Gastroesophageal sphincter (tissue), 4 donors: ENCODE measurements at regions not wholly inside any gene's neighbourhood (a gene's known extent, or its start where the extent isn't known, plus 50 kb on each side); places are given as distances from the start of the nearest gene placed in this dataset.

Experiments
- ATAC-seq: fragments of 150-250 bp; one replicate; pipeline ENCODE4 v1.9.1; 2016; ENCODE audit warnings: mild to moderate bottlenecking, moderate library complexity
- H3K27ac ChIP-seq, 4 donors: fragments of 200-600 bp; sonication (generic) in 3 of 4; 1 replicate in 3 of 4; 2 replicates in 1 of 4; pipeline ENCODE4 v1.5.1; 2016 to 2019
- H3K27me3 ChIP-seq: fragments of 200-600 bp; sonication (generic); one replicate; pipeline ENCODE4 v1.5.1; 2019
- H3K36me3 ChIP-seq, 2 donors: fragments of 200-600 bp; sonication (generic); one replicate each; pipeline ENCODE4 v1.5.1; 2019; ENCODE audit warnings: control low read depth in 1 of 2
- H3K4me1 ChIP-seq, 3 donors: fragments of 200-600 bp; sonication (generic); 1 replicate in 2 of 3; 2 replicates in 1 of 3; pipeline ENCODE4 v1.5.1; 2016 to 2019; ENCODE audit warnings: control low read depth in 2 of 3
- H3K4me3 ChIP-seq, 2 donors: fragments of 200-600 bp; sonication (generic); one replicate each; pipeline ENCODE4 v1.5.1; 2019; ENCODE audit warnings: mild to moderate bottlenecking in 1 of 2, moderate library complexity in 1 of 2
- H3K9me3 ChIP-seq, 3 donors: fragments of 200-600 bp; sonication (generic); one replicate each; pipeline ENCODE4 v1.5.1; 2017 to 2019; ENCODE audit warnings: control low read depth in 2 of 3
- EP300 ChIP-seq: sonication (generic); formaldehyde crosslinking; IDR thresholded peaks from one replicate; pipeline ENCODE4 v1.6.1; 2017; ENCODE audit warnings: antibody characterized with exemption, mild to moderate bottlenecking
- POLR2A ChIP-seq, 2 donors: fragments of 450-650 bp; IDR thresholded peaks; one replicate each; pipeline ENCODE4 v1.6.1; 2017; ENCODE audit warnings: antibody characterized with exemption in 2 of 2, mild to moderate bottlenecking in 2 of 2, moderate library complexity in 1 of 2
- POLR2AphosphoS5 ChIP-seq: sonication (generic); formaldehyde crosslinking; IDR thresholded peaks from one replicate; pipeline ENCODE4 v1.6.1; 2017; ENCODE audit warnings: antibody characterized with exemption
- WGBS, 2 donors: methylation state at CpG; one replicate each; pipeline ENCODE4 v1.1.5; 2018; ENCODE audit warnings: low coverage in 1 of 2; 5-methylcytosine and 5-hydroxymethylcytosine counted together
- TF ChIP-seq, protein P1 (sequence below), 4 experiments: fragments of 200-600 bp in 2 of 4; fragments of 450-650 bp in 2 of 4; sonication (generic) in 1 of 4; IDR thresholded peaks; one replicate each; pipeline ENCODE4 v1.5.1; 2017 to 2019; ENCODE audit warnings: antibody characterized with exemption in 4 of 4, mild to moderate bottlenecking in 2 of 4, moderate library complexity in 2 of 4

DNA sequence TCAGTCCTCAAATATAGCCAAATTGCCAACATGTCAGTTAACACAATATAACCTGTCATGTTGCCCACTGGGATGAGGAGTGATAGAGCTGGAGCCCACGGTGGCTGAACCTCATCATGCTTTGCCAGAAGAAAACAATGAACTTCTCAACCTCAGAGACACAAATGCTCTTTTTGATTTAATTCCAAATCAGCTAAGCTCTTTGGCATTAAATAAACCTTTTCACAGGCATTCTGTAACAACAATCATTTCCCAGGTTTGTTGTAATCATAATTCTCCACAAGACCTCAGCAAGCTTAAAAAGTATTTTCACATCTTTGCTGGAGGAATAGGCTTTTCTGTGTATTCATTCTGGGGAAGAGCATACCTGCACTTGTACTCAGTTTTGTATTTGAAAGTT is 830.9 kb downstream of the MAT2B start:
- WGBS, 2 donors = 41 to 57% methylated on average over 1 of the region's 1 CpG
- TF ChIP-seq EP300 (no peak), POLR2A (IDR thresholded peaks at IDR 0.05) (no peak), POLR2AphosphoS5 (no peak)
- TF ChIP-seq, protein P1, sequence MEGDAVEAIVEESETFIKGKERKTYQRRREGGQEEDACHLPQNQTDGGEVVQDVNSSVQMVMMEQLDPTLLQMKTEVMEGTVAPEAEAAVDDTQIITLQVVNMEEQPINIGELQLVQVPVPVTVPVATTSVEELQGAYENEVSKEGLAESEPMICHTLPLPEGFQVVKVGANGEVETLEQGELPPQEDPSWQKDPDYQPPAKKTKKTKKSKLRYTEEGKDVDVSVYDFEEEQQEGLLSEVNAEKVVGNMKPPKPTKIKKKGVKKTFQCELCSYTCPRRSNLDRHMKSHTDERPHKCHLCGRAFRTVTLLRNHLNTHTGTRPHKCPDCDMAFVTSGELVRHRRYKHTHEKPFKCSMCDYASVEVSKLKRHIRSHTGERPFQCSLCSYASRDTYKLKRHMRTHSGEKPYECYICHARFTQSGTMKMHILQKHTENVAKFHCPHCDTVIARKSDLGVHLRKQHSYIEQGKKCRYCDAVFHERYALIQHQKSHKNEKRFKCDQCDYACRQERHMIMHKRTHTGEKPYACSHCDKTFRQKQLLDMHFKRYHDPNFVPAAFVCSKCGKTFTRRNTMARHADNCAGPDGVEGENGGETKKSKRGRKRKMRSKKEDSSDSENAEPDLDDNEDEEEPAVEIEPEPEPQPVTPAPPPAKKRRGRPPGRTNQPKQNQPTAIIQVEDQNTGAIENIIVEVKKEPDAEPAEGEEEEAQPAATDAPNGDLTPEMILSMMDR (IDR thresholded peaks at IDR 0.05) = no peak
- Histone ChIP-seq H3K4me3 (no peak overlapping the region), H3K4me1 (no peaks in the 10 kb centered on the region), H3K36me3 (no peaks in the 10 kb centered on the region), H3K9me3 (no peaks in the 10 kb centered on the region), H3K27me3 (no peaks in the 10 kb centered on the region), H3K27ac (no peak overlapping the region)
- no peak for ATAC-seq

DNA sequence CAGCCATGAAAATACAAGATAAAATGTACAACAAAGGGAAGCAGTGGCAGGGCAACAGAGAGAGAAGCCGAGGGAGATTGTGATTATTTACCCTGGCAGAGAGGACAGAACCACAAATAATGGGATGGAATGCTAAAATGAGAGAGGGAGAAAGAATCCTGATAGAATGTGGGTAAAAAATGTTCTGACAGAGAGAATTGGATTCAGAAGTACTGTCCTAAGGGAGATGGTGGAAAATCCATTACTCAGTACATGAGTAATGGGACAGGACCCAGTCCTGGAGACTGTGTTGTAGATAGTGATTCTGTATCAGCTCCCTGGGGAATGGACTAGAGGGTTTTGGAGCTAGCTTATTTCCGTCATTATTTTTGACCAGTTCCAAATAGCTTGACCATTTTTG is 831.5 kb downstream of the MAT2B start:
- Histone ChIP-seq H3K9me3 (no peaks in the 10 kb centered on the region), H3K36me3 (no peaks in the 10 kb centered on the region), H3K4me1 (no peaks in the 10 kb centered on the region), H3K4me3 (no peak overlapping the region), H3K27ac (no peak overlapping the region), H3K27me3 (no peaks in the 10 kb centered on the region)
- WGBS, 2 donors = 56 to 90% methylated on average over 2 of the region's 2 CpGs
- TF ChIP-seq POLR2A (IDR thresholded peaks at IDR 0.05) (no peak), POLR2AphosphoS5 (no peak), EP300 (no peak)
- TF ChIP-seq, protein P1 (IDR thresholded peaks at IDR 0.05) = no peak
- no peak for ATAC-seq

DNA sequence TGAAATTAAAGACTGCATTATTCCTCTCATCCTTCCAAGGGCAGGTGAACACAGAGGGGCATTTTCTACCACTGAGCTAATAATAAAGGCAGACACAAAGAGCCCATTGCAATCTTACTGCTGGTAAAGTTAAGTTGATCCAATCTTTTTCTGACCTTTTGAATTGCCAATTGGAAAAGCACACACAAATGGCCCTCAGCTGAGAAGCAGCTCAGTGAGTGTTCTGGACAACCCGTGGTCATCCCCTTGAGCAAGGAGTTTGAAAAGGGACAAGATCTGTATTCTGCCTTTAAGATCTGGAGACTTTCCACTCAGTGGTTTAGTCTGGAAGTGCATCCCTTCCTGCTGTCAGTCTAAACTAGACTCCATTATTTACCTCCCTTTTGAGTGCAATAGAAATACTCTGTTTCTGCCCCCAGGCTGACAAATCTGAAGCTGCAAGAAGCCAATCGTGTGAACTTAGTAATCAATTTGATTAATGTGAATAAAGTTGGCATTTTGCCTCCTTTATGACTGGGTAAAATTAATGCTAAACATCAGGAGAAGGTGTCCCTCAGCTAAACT is 835.7 kb downstream of the MAT2B start:
- no peak overlapping the region for H3K4me3 ChIP-seq
- no peak overlapping the region for H3K27ac ChIP-seq
- TF ChIP-seq, protein P1 (IDR thresholded peaks at IDR 0.05) = no peak
- no peak for TF ChIP-seq POLR2A (IDR thresholded peaks at IDR 0.05)
- TF ChIP-seq POLR2AphosphoS5 = no peak
- TF ChIP-seq EP300 = no peak
- no peak for ATAC-seq
- no peaks in the 10 kb centered on the region for H3K27me3 ChIP-seq
- H3K36me3 ChIP-seq = no peaks in the 10 kb centered on the region
- no peaks in the 10 kb centered on the region for H3K9me3 ChIP-seq
- H3K4me1 ChIP-seq = no peaks in the 10 kb centered on the region
- 0 to 36% methylated on average over 1 to 2 of the region's 2 CpGs for WGBS, 2 donors

DNA sequence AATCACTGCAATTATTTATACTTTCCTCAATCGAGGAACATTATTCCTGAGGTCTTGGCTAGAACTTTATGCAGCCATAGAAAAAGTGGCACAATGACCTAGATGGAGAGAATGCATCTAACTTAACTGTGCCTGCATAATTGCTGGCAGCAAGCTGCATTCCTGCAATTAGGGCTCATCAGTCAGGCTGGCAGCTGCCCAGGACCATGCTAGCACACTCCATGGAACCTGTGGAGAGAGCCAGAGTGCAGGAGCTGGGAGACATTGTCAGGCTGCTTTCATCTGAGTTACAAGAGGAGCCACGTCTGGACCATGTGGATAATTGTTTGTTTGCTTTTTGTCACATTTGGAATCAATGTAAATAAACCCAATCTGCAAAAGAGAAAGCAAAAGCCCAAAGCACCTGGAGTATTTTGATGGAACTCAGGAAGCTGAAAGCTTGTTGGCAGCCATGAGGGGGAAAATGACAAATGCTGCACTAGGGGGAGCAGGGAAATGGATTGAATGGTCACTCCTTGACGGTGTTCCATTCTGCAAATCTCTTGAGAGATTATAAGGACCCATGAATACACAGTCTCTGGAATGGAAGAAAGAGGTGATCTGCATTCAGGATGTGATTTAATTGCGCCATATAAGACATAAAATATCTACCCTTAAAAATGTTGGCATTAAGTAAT is 839.9 kb downstream of the MAT2B start:
- Histone ChIP-seq H3K36me3 (no peaks in the 10 kb centered on the region), H3K4me3 (no peak overlapping the region), H3K27ac (no peak overlapping the region), H3K27me3 (no peaks in the 10 kb centered on the region), H3K4me1 (no peaks in the 10 kb centered on the region), H3K9me3 (no peaks in the 10 kb centered on the region)
- no peak for ATAC-seq
- no peak for TF ChIP-seq POLR2A (IDR thresholded peaks at IDR 0.05)
- TF ChIP-seq POLR2AphosphoS5 = no peak
- no peak for TF ChIP-seq EP300
- TF ChIP-seq, protein P1 (IDR thresholded peaks at IDR 0.05) = no peak
- WGBS, 2 donors = 29 to 51% methylated on average over 3 to 4 of the region's 4 CpGs

DNA sequence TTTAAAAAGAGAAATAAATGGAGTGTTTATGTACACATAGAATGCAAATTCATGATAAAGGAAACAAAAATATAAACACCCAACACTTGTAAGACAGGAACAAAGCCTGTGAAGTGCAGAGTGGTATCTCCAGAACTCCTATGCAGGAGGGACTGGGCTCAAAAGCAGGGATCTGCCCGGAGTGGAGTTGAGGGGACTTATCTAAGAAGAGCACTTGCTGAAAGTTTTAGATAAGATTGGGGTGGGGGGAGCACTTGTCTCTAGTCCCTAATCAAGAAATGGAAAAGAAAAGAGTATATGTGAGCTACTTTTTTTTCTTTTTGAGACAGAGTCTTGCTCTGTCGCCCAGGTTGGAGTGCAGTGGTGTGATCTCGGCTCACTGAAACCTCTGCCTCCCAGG is 840.4 kb downstream of the MAT2B start:
- 63 to 73% methylated on average over 1 to 3 of the region's 3 CpGs for WGBS, 2 donors
- no peak overlapping the region for H3K27ac ChIP-seq
- no peak overlapping the region for H3K4me3 ChIP-seq
- TF ChIP-seq, protein P1 (IDR thresholded peaks at IDR 0.05) = no peak
- TF ChIP-seq EP300 (no peak), POLR2AphosphoS5 (no peak), POLR2A (IDR thresholded peaks at IDR 0.05) (no peak)
- H3K27me3 ChIP-seq = no peaks in the 10 kb centered on the region
- no peaks in the 10 kb centered on the region for H3K4me1 ChIP-seq
- no peaks in the 10 kb centered on the region for H3K36me3 ChIP-seq
- ATAC-seq = no peak
- no peaks in the 10 kb centered on the region for H3K9me3 ChIP-seq
